ENCODE measurements at regions not wholly inside any gene's neighbourhood (a gene's known extent, or its start where the extent isn't known, plus 50 kb on each side); places are given as distances from the start of the nearest gene placed in this dataset.

GRCh38 chr5:92568522-92568921 is 1012.5 kb downstream of the NR2F1-AS1 start:
- no peak for TF ChIP-seq CTCF (IDR thresholded peaks at IDR 0.05; ENCODE audit: extremely low read depth in 1 of 2, insufficient read depth in 1 of 2, low read depth in 1 of 2, low read length in 2 of 2)
- no peak for TF ChIP-seq POLR2AphosphoS5 (IDR thresholded peaks at IDR 0.05; ENCODE audit: insufficient read depth, low read depth, low read length)
- no peak for TF ChIP-seq POLR2A (IDR thresholded peaks at IDR 0.05; ENCODE audit: low read depth, low read length)
- no peak for TF ChIP-seq FOS (IDR thresholded peaks at IDR 0.05; ENCODE audit: borderline replicate concordance, insufficient read depth, low read length)

Data from endothelial cell of umbilical vein (primary cell).